ENCODE measurements at regions not wholly inside any gene's neighbourhood (a gene's known extent, or its start where the extent isn't known, plus 50 kb on each side); places are given as distances from the start of the nearest gene placed in this dataset.
A peak's percentile ranks its signal among the peaks of the same experiment; 100 is the strongest.

DNA sequence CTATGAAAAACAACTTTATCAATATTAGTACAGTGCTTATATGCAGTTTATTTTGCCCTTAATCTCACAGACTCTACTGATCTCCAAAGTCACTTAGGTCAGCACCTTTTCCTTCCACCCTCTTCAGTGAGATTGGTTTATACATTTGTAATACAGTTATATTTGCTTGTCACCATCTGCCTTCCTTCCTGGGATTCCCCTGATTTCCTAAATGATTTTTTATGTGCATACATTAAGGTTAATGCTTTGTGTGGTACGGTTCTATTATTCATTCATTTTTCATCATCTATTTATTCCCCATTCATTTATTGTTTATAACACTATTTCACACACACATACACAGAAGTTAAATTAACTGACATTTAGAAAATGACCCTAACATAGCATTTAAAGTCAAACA is 419.8 kb upstream of the CDH11 start:
- no peak for DNase-seq
- WGBS (ENCODE audit: insufficient coverage): no CpG with 5 or more reads among the region's 1 CpG

DNA sequence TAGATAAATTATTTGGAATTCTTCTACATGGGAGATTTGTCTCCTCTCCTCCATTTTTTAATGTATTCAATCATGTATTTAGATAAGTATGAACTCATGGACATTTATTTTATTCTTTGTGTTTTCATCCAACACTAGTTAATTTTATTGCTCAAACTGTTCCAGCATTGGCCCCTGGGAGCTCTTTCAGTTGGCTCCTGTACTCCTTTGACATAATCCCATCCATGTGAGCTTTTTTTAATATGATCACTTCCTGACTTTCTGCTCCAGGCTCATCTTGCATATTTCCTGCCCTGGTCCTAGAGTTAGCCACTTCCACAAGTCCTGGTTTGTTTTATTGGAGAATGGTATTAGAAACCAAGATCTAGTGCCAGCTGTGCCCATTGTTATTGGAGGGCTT is 419.0 kb upstream of the CDH11 start:
- no peak overlapping the region for H3K27ac ChIP-seq (ENCODE audit: low read length)
- H3K9me3 ChIP-seq (replicated peaks; ENCODE audit: control insufficient read depth, low read depth, low read length): no peaks in the 10 kb centered on the region
- no peaks in the 10 kb centered on the region for H3K27me3 ChIP-seq (ENCODE audit: control insufficient read depth, insufficient read depth, low read length)
- H3K36me3 ChIP-seq (ENCODE audit: control insufficient read depth, insufficient read depth, low read length): no peaks in the 10 kb centered on the region
- no peak overlapping the region for H3K4me3 ChIP-seq (ENCODE audit: low read length)
- DNase-seq: peak; percentile 89
- no peaks in the 10 kb centered on the region for H3K4me1 ChIP-seq (ENCODE audit: control insufficient read depth, insufficient read depth, low read length)

More for the DNA sequence above, 419.8 kb upstream of the CDH11 start:
- Histone ChIP-seq H3K27me3 (ENCODE audit: control insufficient read depth, insufficient read depth, low read length) (no peaks in the 10 kb centered on the region), H3K4me3 (ENCODE audit: low read length) (no peak overlapping the region), H3K27ac (ENCODE audit: low read length) (no peak overlapping the region), H3K36me3 (ENCODE audit: control insufficient read depth, insufficient read depth, low read length) (no peaks in the 10 kb centered on the region), H3K9me3 (replicated peaks; ENCODE audit: control insufficient read depth, low read depth, low read length) (no peaks in the 10 kb centered on the region), H3K4me1 (ENCODE audit: control insufficient read depth, insufficient read depth, low read length) (peaks cover 6% of the 10 kb centered on the region)

DNA sequence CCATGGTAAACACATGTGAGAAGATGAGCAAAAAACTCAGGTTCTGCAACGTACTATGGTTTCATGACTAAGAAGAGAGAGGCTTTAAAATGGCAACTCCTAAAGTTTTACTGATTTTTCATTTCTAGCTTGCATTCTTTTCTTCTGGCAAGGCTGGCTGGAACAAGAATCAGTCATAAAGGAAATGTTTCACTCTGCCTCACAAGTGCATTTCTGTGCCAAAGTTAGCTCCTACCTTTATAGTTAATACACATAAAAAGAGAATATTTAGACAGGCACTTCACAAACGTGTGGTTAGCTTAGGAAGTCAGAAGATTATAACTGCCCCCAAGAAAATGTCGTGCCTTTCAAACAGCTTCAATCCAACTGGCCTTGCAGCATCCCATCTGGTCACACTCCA is 417.1 kb upstream of the CDH11 start:
- WGBS (ENCODE audit: insufficient coverage): no CpG with 5 or more reads among the region's 3 CpGs
- peak; percentile 77 for DNase-seq
- no peaks in the 10 kb centered on the region for H3K36me3 ChIP-seq (ENCODE audit: control insufficient read depth, insufficient read depth, low read length)
- H3K27me3 ChIP-seq (ENCODE audit: control insufficient read depth, insufficient read depth, low read length): no peaks in the 10 kb centered on the region
- H3K9me3 ChIP-seq (replicated peaks; ENCODE audit: control insufficient read depth, low read depth, low read length): no peaks in the 10 kb centered on the region
- no peak overlapping the region for H3K4me3 ChIP-seq (ENCODE audit: low read length)
- H3K27ac ChIP-seq (ENCODE audit: low read length): no peak overlapping the region
- H3K4me1 ChIP-seq (ENCODE audit: control insufficient read depth, insufficient read depth, low read length): no peaks in the 10 kb centered on the region

DNA sequence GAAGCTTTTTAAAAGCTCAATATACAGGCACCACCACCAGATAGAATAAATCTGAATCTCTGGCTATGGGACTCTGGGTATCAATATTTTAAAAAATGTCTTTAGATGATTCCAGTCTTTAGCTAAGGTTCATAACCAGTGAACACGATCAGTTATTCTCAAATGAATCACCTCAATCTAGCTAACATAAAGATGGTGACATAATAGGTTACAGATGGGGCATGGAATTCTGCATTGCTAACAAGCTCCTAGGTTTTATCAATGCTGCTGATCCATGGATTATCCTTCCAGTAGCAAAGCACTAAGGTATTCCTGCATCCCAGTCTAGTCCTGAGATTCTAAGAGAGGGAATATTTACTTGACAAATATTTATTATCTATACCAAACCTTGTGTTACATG is 415.5 kb upstream of the CDH11 start:
- Histone ChIP-seq H3K9me3 (replicated peaks; ENCODE audit: control insufficient read depth, low read depth, low read length) (no peaks in the 10 kb centered on the region), H3K27ac (ENCODE audit: low read length) (no peak overlapping the region), H3K36me3 (ENCODE audit: control insufficient read depth, insufficient read depth, low read length) (no peaks in the 10 kb centered on the region), H3K27me3 (ENCODE audit: control insufficient read depth, insufficient read depth, low read length) (no peaks in the 10 kb centered on the region), H3K4me3 (ENCODE audit: low read length) (no peak overlapping the region), H3K4me1 (ENCODE audit: control insufficient read depth, insufficient read depth, low read length) (no peaks in the 10 kb centered on the region)
- DNase-seq: no peak
- WGBS (ENCODE audit: insufficient coverage): no CpG with 5 or more reads among the region's 1 CpG

DNA sequence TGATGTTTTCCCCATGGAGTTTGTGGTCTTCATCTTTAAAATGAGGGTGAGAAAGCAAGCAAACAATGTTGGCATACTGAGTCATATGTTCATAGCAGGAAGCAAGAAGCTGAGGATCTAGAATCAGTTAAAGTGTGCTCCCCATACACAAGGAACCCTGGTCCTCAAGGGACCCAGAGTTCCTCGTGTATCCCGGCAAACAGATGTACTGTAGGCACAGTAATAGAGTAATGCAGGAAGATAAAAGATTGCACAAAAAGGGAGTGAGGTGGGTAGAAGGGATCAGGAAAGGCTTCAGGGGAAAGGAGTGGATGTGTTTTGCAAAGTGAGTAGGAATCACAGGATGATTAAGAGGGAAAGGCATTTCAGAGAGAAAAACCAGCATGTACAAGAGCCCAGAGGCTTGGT is 412.3 kb upstream of the CDH11 start:
- no peaks in the 10 kb centered on the region for H3K9me3 ChIP-seq (replicated peaks; ENCODE audit: control insufficient read depth, low read depth, low read length)
- peaks cover 4% of the 10 kb centered on the region for H3K4me1 ChIP-seq (ENCODE audit: control insufficient read depth, insufficient read depth, low read length)
- no peak overlapping the region for H3K27ac ChIP-seq (ENCODE audit: low read length)
- DNase-seq: no peak
- no peaks in the 10 kb centered on the region for H3K36me3 ChIP-seq (ENCODE audit: control insufficient read depth, insufficient read depth, low read length)
- no peaks in the 10 kb centered on the region for H3K27me3 ChIP-seq (ENCODE audit: control insufficient read depth, insufficient read depth, low read length)
- no peak overlapping the region for H3K4me3 ChIP-seq (ENCODE audit: low read length)
- WGBS (ENCODE audit: insufficient coverage): 34% methylated on average over 2 of the region's 2 CpGs

DNA sequence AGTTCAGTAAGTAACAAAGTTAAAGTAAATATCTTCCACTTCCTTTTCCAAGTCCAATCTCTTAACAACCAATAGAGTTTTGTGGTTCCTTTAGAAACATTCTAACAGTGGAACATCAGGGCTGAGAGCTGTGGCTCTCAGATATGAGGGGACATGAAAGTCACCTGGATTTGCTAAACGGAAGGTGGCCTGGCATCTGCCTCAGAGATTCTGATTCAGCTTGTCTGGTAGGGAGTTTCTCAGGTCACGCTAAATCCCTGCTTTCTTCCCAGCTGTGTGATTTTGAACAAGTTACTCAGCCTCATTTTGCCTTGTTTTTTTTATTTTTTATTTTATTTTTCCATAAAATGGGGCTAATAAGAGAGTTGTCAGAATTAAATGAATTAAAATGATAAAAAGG is 411.0 kb upstream of the CDH11 start:
- WGBS (ENCODE audit: insufficient coverage): 50% methylated on average over 1 of the region's 2 CpGs
- peaks cover under 1% of the 10 kb centered on the region for H3K9me3 ChIP-seq (replicated peaks; ENCODE audit: control insufficient read depth, low read depth, low read length)
- H3K36me3 ChIP-seq (ENCODE audit: control insufficient read depth, insufficient read depth, low read length): no peaks in the 10 kb centered on the region

DNA sequence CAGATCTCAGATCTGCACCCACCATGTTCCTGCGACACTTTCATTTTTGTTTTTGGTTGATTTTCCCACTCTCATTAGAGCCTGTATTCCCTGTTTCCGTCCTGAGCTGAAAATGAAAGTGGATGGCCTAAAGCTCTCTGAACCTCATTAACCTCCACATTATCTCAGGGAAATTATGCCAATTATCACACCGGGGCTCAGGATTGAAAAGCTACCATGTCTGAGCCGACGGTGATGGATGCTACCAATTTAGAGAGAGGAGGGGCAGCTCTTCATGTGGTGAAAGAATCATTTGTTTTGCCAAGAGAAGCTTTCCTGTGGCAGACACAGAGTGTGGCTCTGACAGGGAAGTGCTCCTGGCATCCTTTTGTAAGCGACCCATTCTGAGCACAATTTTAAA is 410.4 kb upstream of the CDH11 start:
- no peak overlapping the region for H3K4me3 ChIP-seq (ENCODE audit: low read length)
- WGBS (ENCODE audit: insufficient coverage): 69% methylated on average over 4 of the region's 6 CpGs
- H3K27ac ChIP-seq (ENCODE audit: low read length): no peak overlapping the region

More for the DNA sequence above, 411.0 kb upstream of the CDH11 start:
- Histone ChIP-seq H3K4me1 (ENCODE audit: control insufficient read depth, insufficient read depth, low read length) (peaks cover 4% of the 10 kb centered on the region), H3K27ac (ENCODE audit: low read length) (no peak overlapping the region), H3K4me3 (ENCODE audit: low read length) (no peak overlapping the region), H3K27me3 (ENCODE audit: control insufficient read depth, insufficient read depth, low read length) (no peaks in the 10 kb centered on the region)
- DNase-seq: no peak

DNA sequence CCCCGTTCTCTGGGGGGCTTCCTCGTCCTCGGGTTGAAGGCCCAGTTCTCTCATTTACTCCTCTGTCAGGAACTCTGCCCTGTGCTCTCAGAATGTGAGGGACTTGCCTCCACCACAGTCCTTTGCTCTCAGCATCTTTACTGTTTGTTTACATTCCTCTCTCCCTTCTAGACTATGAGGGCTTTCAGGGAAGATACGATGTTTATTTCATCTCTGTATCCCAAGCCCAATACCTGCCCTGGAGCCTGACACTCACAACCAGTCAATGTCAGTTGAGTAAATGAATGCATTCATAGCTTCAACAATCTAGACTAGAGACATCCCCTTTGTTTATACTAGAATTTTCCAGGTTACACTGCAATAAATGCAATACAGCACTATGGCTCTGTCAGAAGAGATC is 409.6 kb upstream of the CDH11 start:
- no peak overlapping the region for H3K27ac ChIP-seq (ENCODE audit: low read length)
- WGBS (ENCODE audit: insufficient coverage): 54% methylated on average over 3 of the region's 4 CpGs

More for the DNA sequence above, 410.4 kb upstream of the CDH11 start:
- DNase-seq: no peak
- Histone ChIP-seq H3K27me3 (ENCODE audit: control insufficient read depth, insufficient read depth, low read length) (no peaks in the 10 kb centered on the region), H3K4me1 (ENCODE audit: control insufficient read depth, insufficient read depth, low read length) (peaks cover 4% of the 10 kb centered on the region), H3K9me3 (replicated peaks; ENCODE audit: control insufficient read depth, low read depth, low read length) (peaks cover 4% of the 10 kb centered on the region), H3K36me3 (ENCODE audit: control insufficient read depth, insufficient read depth, low read length) (no peaks in the 10 kb centered on the region)

DNA sequence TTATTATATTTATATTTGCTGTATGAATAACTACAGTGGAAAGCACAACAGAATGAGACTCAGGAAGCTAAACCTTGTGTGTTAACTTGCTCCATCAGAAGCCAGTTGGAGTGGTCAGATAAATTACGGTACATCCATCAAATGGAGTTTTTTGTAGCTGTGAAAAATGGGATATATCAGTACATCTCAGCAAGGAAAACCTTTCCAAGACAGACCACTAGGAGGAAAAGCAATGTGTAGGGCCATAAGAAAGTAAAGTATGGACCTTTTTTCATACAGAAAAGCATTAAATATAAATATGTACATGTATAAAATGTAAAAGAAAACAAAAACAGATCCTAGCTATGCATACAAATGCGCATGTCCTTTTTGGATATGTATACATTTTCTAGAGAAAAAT is 403.8 kb upstream of the CDH11 start:
- H3K36me3 ChIP-seq (ENCODE audit: control insufficient read depth, insufficient read depth, low read length): no peaks in the 10 kb centered on the region
- H3K4me3 ChIP-seq (ENCODE audit: low read length): no peak overlapping the region
- peaks cover 12% of the 10 kb centered on the region for H3K4me1 ChIP-seq (ENCODE audit: control insufficient read depth, insufficient read depth, low read length)
- no CpG with 5 or more reads among the region's 2 CpGs for WGBS (ENCODE audit: insufficient coverage)
- H3K27ac ChIP-seq (ENCODE audit: low read length): no peak overlapping the region
- H3K27me3 ChIP-seq (ENCODE audit: control insufficient read depth, insufficient read depth, low read length): no peaks in the 10 kb centered on the region
- no peak for DNase-seq
- H3K9me3 ChIP-seq (replicated peaks; ENCODE audit: control insufficient read depth, low read depth, low read length): peaks cover 7% of the 10 kb centered on the region

More for the DNA sequence above, 409.6 kb upstream of the CDH11 start:
- no peaks in the 10 kb centered on the region for H3K27me3 ChIP-seq (ENCODE audit: control insufficient read depth, insufficient read depth, low read length)
- H3K9me3 ChIP-seq (replicated peaks; ENCODE audit: control insufficient read depth, low read depth, low read length): peaks cover 7% of the 10 kb centered on the region
- DNase-seq: no peak
- H3K36me3 ChIP-seq (ENCODE audit: control insufficient read depth, insufficient read depth, low read length): no peaks in the 10 kb centered on the region
- H3K4me3 ChIP-seq (ENCODE audit: low read length): no peak overlapping the region
- peaks cover 4% of the 10 kb centered on the region for H3K4me1 ChIP-seq (ENCODE audit: control insufficient read depth, insufficient read depth, low read length)

DNA sequence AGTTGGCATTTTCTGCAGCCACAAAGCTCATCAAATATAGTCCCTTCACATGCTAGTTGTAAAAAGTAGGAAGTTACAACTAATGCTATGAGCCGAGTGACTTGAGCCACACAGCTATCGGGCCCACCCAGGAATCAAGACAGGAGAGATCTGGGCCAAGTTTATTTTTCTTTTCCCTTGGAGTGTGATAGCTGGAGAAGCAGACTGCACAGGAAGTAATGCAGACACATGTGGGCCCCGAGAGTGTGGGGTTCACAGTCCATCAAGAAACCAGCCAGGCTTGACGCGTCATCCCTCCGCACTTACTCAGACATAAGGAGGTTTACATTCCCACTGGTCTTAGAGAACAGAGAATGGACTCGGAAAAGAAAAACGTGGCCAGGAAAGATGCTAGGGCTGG is 403.1 kb upstream of the CDH11 start:
- Histone ChIP-seq H3K4me1 (ENCODE audit: control insufficient read depth, insufficient read depth, low read length) (peaks cover 12% of the 10 kb centered on the region), H3K36me3 (ENCODE audit: control insufficient read depth, insufficient read depth, low read length) (no peaks in the 10 kb centered on the region), H3K9me3 (replicated peaks; ENCODE audit: control insufficient read depth, low read depth, low read length) (peaks cover 7% of the 10 kb centered on the region), H3K27me3 (ENCODE audit: control insufficient read depth, insufficient read depth, low read length) (no peaks in the 10 kb centered on the region), H3K27ac (ENCODE audit: low read length) (no peak overlapping the region), H3K4me3 (ENCODE audit: low read length) (no peak overlapping the region)
- peak; percentile 89 for DNase-seq
- 38% methylated on average over 2 of the region's 8 CpGs for WGBS (ENCODE audit: insufficient coverage)

DNA sequence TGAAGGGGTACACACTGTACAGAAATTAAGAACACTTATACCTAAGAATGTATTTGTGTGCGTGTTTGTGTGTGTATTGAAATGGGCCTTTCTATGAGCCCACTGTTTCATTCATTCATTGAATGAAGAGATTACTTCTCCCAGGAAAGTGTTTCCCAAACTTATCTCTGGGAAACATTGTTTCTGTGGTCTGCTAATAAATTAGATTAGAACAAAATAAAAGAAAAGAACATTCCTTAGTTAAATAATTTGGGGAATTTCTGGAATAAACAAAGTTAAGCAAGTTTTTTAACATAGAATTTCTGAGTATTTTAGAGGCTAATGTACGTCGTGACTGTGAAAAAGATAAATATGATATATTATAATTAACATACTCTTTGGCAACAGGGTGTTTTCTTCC is 402.4 kb upstream of the CDH11 start:
- peaks cover 12% of the 10 kb centered on the region for H3K4me1 ChIP-seq (ENCODE audit: control insufficient read depth, insufficient read depth, low read length)
- H3K27ac ChIP-seq (ENCODE audit: low read length): no peak overlapping the region
- WGBS (ENCODE audit: insufficient coverage): no CpG with 5 or more reads among the region's 3 CpGs
- no peak for DNase-seq
- H3K27me3 ChIP-seq (ENCODE audit: control insufficient read depth, insufficient read depth, low read length): no peaks in the 10 kb centered on the region
- H3K36me3 ChIP-seq (ENCODE audit: control insufficient read depth, insufficient read depth, low read length): no peaks in the 10 kb centered on the region
- H3K4me3 ChIP-seq (ENCODE audit: low read length): no peak overlapping the region
- peaks cover 7% of the 10 kb centered on the region for H3K9me3 ChIP-seq (replicated peaks; ENCODE audit: control insufficient read depth, low read depth, low read length)

Measured in muscle of leg (tissue), 3 donors.